IMR-90 (cell line): ENCODE measurements at regions not wholly inside any gene's neighbourhood (a gene's known extent, or its start where the extent isn't known, plus 50 kb on each side); places are given as distances from the start of the nearest gene placed in this dataset.

ENCODE experiments used
- ATAC-seq: fragments of 200-7000 bp; cut with Tn5 transposase; 2 replicates; pipeline ENCODE4 v1.9.1; 2020; ENCODE audit warnings: low read depth, mild to moderate bottlenecking, moderate library complexity
- BruUV-seq: library from RNA; stranded (reverse); fragments of 400-500 nt; replicated peaks from 2 replicates; lab custom pipeline; 2021; lab: Mats Ljungman, UMichigan
- CTCF ChIA-PET: fragments of 300-600 bp; formaldehyde crosslinking; extraction: SDS; loops from one replicate; lab custom pipeline; 2021; ENCODE audit warnings: antibody characterized with exemption; lab: Yijun Ruan, JAX
- POLR2A ChIA-PET: fragments of 300-600 bp; sonication (Branson Sonifier 250); formaldehyde crosslinking; loops from one replicate; lab custom pipeline; 2022; ENCODE audit warnings: antibody characterized with exemption; ENCODE audit not compliant: unreplicated experiment; lab: Charles Lee
- DNase-seq: peaks from one replicate; pipeline ENCODE4 v3.0.0; 2013
- H2AFZ ChIP-seq: replicated peaks from 2 replicates; pipeline ENCODE3; 2013; ENCODE audit warnings: low read length, mild to moderate bottlenecking; ENCODE audit not compliant: poor library complexity
- H2AK5ac ChIP-seq: 2 replicates; pipeline ENCODE4 v1.6.1; 2013; ENCODE audit warnings: low read depth, low read length, inconsistent platforms
- H2AK9ac ChIP-seq: replicated peaks from 2 replicates; pipeline ENCODE3; 2013; ENCODE audit warnings: mild to moderate bottlenecking, low read depth, low read length, moderate library complexity; ENCODE audit not compliant: poor library complexity
- H2BK120ac ChIP-seq: 2 replicates; pipeline ENCODE4 v1.6.1; 2013; ENCODE audit warnings: low read depth, low read length, inconsistent platforms
- H2BK15ac ChIP-seq: 3 replicates; pipeline ENCODE4 v1.6.1; 2013; ENCODE audit warnings: low read depth, low read length, inconsistent platforms
- H2BK20ac ChIP-seq: 2 replicates; pipeline ENCODE4 v1.6.1; 2013; ENCODE audit warnings: low read depth, mild to moderate bottlenecking, inconsistent platforms, low read length, moderate library complexity
- H2BK5ac ChIP-seq: 2 replicates; pipeline ENCODE4 v1.6.1; 2013; ENCODE audit warnings: mild to moderate bottlenecking, low read depth, low read length, inconsistent platforms; ENCODE audit not compliant: poor library complexity, severe bottlenecking
- H3K14ac ChIP-seq: replicated peaks from 2 replicates; pipeline ENCODE4 v1.6.1; 2013; ENCODE audit warnings: low read depth, low read length, inconsistent platforms
- H3K18ac ChIP-seq: 2 replicates; pipeline ENCODE4 v1.6.1; 2013; ENCODE audit warnings: low read depth, low read length, control low read depth
- H3K23ac ChIP-seq: 2 replicates; pipeline ENCODE4 v1.6.1; 2013; ENCODE audit warnings: low read depth, low read length, inconsistent platforms
- H3K27ac ChIP-seq: 2 replicates; pipeline ENCODE4 v1.5.1; 2013; ENCODE audit warnings: mild to moderate bottlenecking, control low read depth, low read length; ENCODE audit not compliant: insufficient read depth
- H3K27me3 ChIP-seq: 2 replicates; pipeline ENCODE4 v1.6.1; 2013; ENCODE audit warnings: low read length; ENCODE audit not compliant: control insufficient read depth, insufficient read depth
- H3K36me3 ChIP-seq: 2 replicates; pipeline ENCODE4 v1.6.1; 2013; ENCODE audit warnings: low read length, mixed read lengths; ENCODE audit not compliant: control insufficient read depth, insufficient read depth
- H3K4ac ChIP-seq: 2 replicates; pipeline ENCODE4 v1.6.1; 2013; ENCODE audit warnings: low read depth, low read length, inconsistent platforms
- H3K4me1 ChIP-seq: 2 replicates; pipeline ENCODE4 v1.6.1; 2013; ENCODE audit warnings: low read length, mixed read lengths; ENCODE audit not compliant: control insufficient read depth, insufficient read depth
- H3K4me2 ChIP-seq: 2 replicates; pipeline ENCODE4 v1.6.1; 2013; ENCODE audit warnings: low read depth, mild to moderate bottlenecking, control low read depth, low read length, moderate library complexity
- H3K4me3 ChIP-seq: 2 replicates; pipeline ENCODE4 v1.5.1; 2013; ENCODE audit warnings: low read depth, mild to moderate bottlenecking, control low read depth, low read length, moderate library complexity; ENCODE audit not compliant: insufficient read depth
- H3K56ac ChIP-seq: 2 replicates; pipeline ENCODE4 v1.6.1; 2013; ENCODE audit warnings: low read length, inconsistent platforms; ENCODE audit not compliant: insufficient read depth; ENCODE audit errors: extremely low read depth
- H3K79me1 ChIP-seq, 2 experiments: 2 replicates each; pipeline ENCODE4 v1.6.1; 2013; ENCODE audit warnings: low read length in 2 of 2, inconsistent platforms in 1 of 2, low read depth in 1 of 2
- H3K9ac ChIP-seq: 2 replicates; pipeline ENCODE4 v1.6.1; 2013; ENCODE audit warnings: low read depth, low read length, control low read depth
- H3K9me1 ChIP-seq: 2 replicates; pipeline ENCODE4 v1.6.1; 2013; ENCODE audit warnings: low read length, inconsistent platforms; ENCODE audit not compliant: insufficient read depth
- H3K9me3 ChIP-seq: 2 replicates; pipeline ENCODE4 v1.6.1; 2013; ENCODE audit warnings: low read length; ENCODE audit not compliant: control insufficient read depth, insufficient read depth
- H4K20me1 ChIP-seq: 2 replicates; pipeline ENCODE4 v1.6.1; 2013; ENCODE audit warnings: low read length, inconsistent platforms; ENCODE audit not compliant: insufficient read depth
- H4K5ac ChIP-seq: 2 replicates; pipeline ENCODE4 v1.6.1; 2013; ENCODE audit warnings: mild to moderate bottlenecking, low read depth, low read length, control low read depth
- H4K8ac ChIP-seq, 2 experiments: 2 replicates each; pipeline ENCODE4 v1.6.1; 2013; ENCODE audit warnings: low read depth in 2 of 2, low read length in 2 of 2, control low read depth in 1 of 2, inconsistent platforms in 1 of 2
- H4K91ac ChIP-seq: 2 replicates; pipeline ENCODE4 v1.6.1; 2013; ENCODE audit warnings: low read depth, low read length, inconsistent platforms; ENCODE audit not compliant: insufficient read depth
- BHLHE40 ChIP-seq: fragments of 150-350 bp; IDR thresholded peaks from 2 replicates; pipeline ENCODE4 v1.6.1; 2016; ENCODE audit warnings: mild to moderate bottlenecking, low read depth, low read length
- CEBPB ChIP-seq: IDR thresholded peaks from 2 replicates; pipeline ENCODE4 v1.6.1; 2012; ENCODE audit warnings: low read depth, low read length, improper control_type of control experiment
- CHD1 ChIP-seq: IDR thresholded peaks from 2 replicates; pipeline ENCODE4 v1.6.1; 2012; ENCODE audit warnings: low read depth, low read length, improper control_type of control experiment
- CTCF ChIP-seq: conservative IDR thresholded peaks from 2 replicates; pipeline ENCODE4 v1.5.1; 2012; ENCODE audit warnings: mild to moderate bottlenecking, low read depth, low read length, improper control_type of control experiment
- ELK1 ChIP-seq: fragments of 150-350 bp; IDR thresholded peaks from 2 replicates; pipeline ENCODE4 v1.6.1; 2016; ENCODE audit warnings: low read depth, mild to moderate bottlenecking, low read length, moderate library complexity, borderline replicate concordance
- FOS ChIP-seq: fragments of 150-350 bp; IDR thresholded peaks from 2 replicates; pipeline ENCODE4 v1.6.1; 2016; ENCODE audit warnings: low read depth, low read length
- MAFK ChIP-seq: IDR thresholded peaks from 2 replicates; pipeline ENCODE4 v1.6.1; 2012; ENCODE audit warnings: low read depth, low read length, improper control_type of control experiment
- MAZ ChIP-seq: IDR thresholded peaks from 2 replicates; pipeline ENCODE4 v1.6.1; 2012; ENCODE audit warnings: low read depth, mild to moderate bottlenecking, low read length, improper control_type of control experiment, moderate library complexity, borderline replicate concordance
- MXI1 ChIP-seq: IDR thresholded peaks from 2 replicates; pipeline ENCODE4 v1.6.1; 2012; ENCODE audit warnings: low read depth, mild to moderate bottlenecking, low read length, moderate library complexity, borderline replicate concordance
- NFE2L2 ChIP-seq: fragments of 150-350 bp; IDR thresholded peaks from 2 replicates; pipeline ENCODE4 v1.6.1; 2016; ENCODE audit warnings: low read depth, mild to moderate bottlenecking, low read length
- POLR2A ChIP-seq: IDR thresholded peaks from 2 replicates; pipeline ENCODE4 v1.6.1; 2012; ENCODE audit warnings: mild to moderate bottlenecking, low read depth, low read length
- RAD21 ChIP-seq: IDR thresholded peaks from 2 replicates; pipeline ENCODE4 v1.6.1; 2012; ENCODE audit warnings: low read length, improper control_type of control experiment
- RCOR1 ChIP-seq: IDR thresholded peaks from 2 replicates; pipeline ENCODE4 v1.6.1; 2012; ENCODE audit warnings: mild to moderate bottlenecking, low read length, improper control_type of control experiment; ENCODE audit not compliant: insufficient replicate concordance
- RFX5 ChIP-seq: IDR thresholded peaks from 2 replicates; pipeline ENCODE4 v1.8.0; 2012; ENCODE audit warnings: low read depth, mild to moderate bottlenecking, low read length, moderate library complexity
- SMC3 ChIP-seq: fragments of 150-350 bp; IDR thresholded peaks from 2 replicates; pipeline ENCODE4 v1.6.1; 2016; ENCODE audit warnings: low read depth, mild to moderate bottlenecking, antibody characterized with exemption, low read length, moderate library complexity
- USF2 ChIP-seq: fragments of 150-350 bp; IDR thresholded peaks from 2 replicates; pipeline ENCODE4 v1.6.1; 2017; ENCODE audit warnings: mild to moderate bottlenecking, antibody characterized with exemption, low read length, low read depth
- WGBS, 2 experiments: methylation state at CpG; one replicate each; pipeline versions ENCODE4 v1.1.5 to v1.1.7; 2013; ENCODE audit warnings: missing lambda C conversion rate in 2 of 2; ENCODE audit not compliant: insufficient read length in 1 of 2; ENCODE audit errors: extremely low coverage in 2 of 2; 5-methylcytosine and 5-hydroxymethylcytosine counted together
- dilution Hi-C: fragments of 300-500 bp; cut with HindIII; formaldehyde crosslinking; loops from one replicate; pipeline ENCODE4 v1.14.3; 2018; ENCODE audit warnings: low sequenced_read_pairs; ENCODE audit not compliant: unreplicated experiment
- in situ Hi-C: fragments of 300-500 bp; cut with MboI; formaldehyde crosslinking; loops from 3 replicates; pipeline ENCODE4 v1.14.3; 2019; ENCODE audit warnings: low sequenced_read_pairs, inconsistent platforms, mixed read lengths
- intact Hi-C: fragments of 100-400 bp; cut with micrococcal nuclease; formaldehyde crosslinking; loops from 2 replicates; pipeline ENCODE4 v1.10.0; 2022

- H3K4ac ChIP-seq, result no peak overlapping the region
Measured at GRCh38 chr21:14313300-14313699, 69.6 kb downstream of the HSPA13 start.

More at GRCh38 chr21:14313300-14313699, 69.6 kb downstream of the HSPA13 start:
- Histone ChIP-seq H3K27ac (no peak overlapping the region), H3K4me2 (no peak overlapping the region), H4K20me1 (no peaks in the 10 kb centered on the region), H2AK9ac (no peak overlapping the region), H3K9me3 (no peaks in the 10 kb centered on the region), H3K36me3 (no peaks in the 10 kb centered on the region), H2BK120ac (no peak overlapping the region), H2AK5ac (no peak overlapping the region), H3K4me1 (no peaks in the 10 kb centered on the region), H4K5ac (no peak overlapping the region), H3K27me3 (no peaks in the 10 kb centered on the region), H3K9me1 (no peaks in the 10 kb centered on the region), H3K18ac (no peak overlapping the region), H3K56ac (no peak overlapping the region), H2BK20ac (no peak overlapping the region), H2BK15ac (no peak overlapping the region), H3K79me1 (no peaks in the 10 kb centered on the region), H2BK5ac (no peak overlapping the region), H3K9ac (no peak overlapping the region), H3K14ac (no peak overlapping the region), H3K4me3 (no peak overlapping the region), H2AFZ (no peak overlapping the region), H4K8ac (no peak overlapping the region), H4K91ac (no peak overlapping the region), H3K23ac (no peak overlapping the region)
- ChIA-PET POLR2A (no interaction called here), CTCF (no interaction called here)
- TF ChIP-seq MAZ, result no peak
- TF ChIP-seq RFX5, result no peak
- no peak for TF ChIP-seq CHD1
- no peak for TF ChIP-seq POLR2A
- TF ChIP-seq CTCF, result no peak
- TF ChIP-seq FOS, result no peak
- no peak for TF ChIP-seq SMC3
- no peak for TF ChIP-seq RCOR1
- TF ChIP-seq CEBPB, result no peak
- no peak for TF ChIP-seq ELK1
- no peak for TF ChIP-seq BHLHE40
- TF ChIP-seq MXI1, result no peak
- no peak for TF ChIP-seq NFE2L2
- TF ChIP-seq MAFK, result no peak
- TF ChIP-seq USF2, result no peak
- TF ChIP-seq RAD21, result no peak
- no peak for ATAC-seq
- in situ Hi-C loops (no loop called here), dilution Hi-C loops (no loop called here), intact Hi-C loops (no loop called here)
- no CpG with 5 or more reads among the region's 8 CpGs for WGBS, 2 experiments
- DNase-seq, result no peak
- BruUV-seq, result no TSS peak
